ENCODE measurements at regions not wholly inside any gene's neighbourhood (a gene's known extent, or its start where the extent isn't known, plus 50 kb on each side); places are given as distances from the start of the nearest gene placed in this dataset.

- TF ChIP-seq CTCF (IDR thresholded peaks at IDR 0.05), result no peak
- no peak for TF ChIP-seq EZH2 (IDR thresholded peaks at IDR 0.05; ENCODE audit: borderline replicate concordance, insufficient read depth, low read depth, low read length, poor library complexity, severe bottlenecking)
- no peak overlapping the region for H3K9ac ChIP-seq (ENCODE audit: low read length)
- H3K27ac ChIP-seq (ENCODE audit: low read length in 2 of 2), result no peak overlapping the region
- H3K36me3 ChIP-seq (replicated peaks in 1 of 2; ENCODE audit: control extremely low read depth in 1 of 2, control insufficient read depth in 1 of 2, extremely low read depth in 1 of 2, insufficient read depth in 2 of 2, low read length in 1 of 2), result no peaks in the 10 kb centered on the region
- Mint-ChIP-seq H3K4me3 (no peak overlapping the region), H3K27me3 (peaks cover 38% of the 10 kb centered on the region), H3K4me1 (no peaks in the 10 kb centered on the region), H3K9me3 (ENCODE audit: insufficient read depth) (peaks cover 2% of the 10 kb centered on the region), H3K27ac (no peak overlapping the region)
- no peaks in the 10 kb centered on the region for H3K4me1 ChIP-seq (ENCODE audit: control insufficient read depth in 2 of 2, insufficient read depth in 2 of 2, low read length in 2 of 2)
- ChIA-PET POLR2A (no interaction called here), CTCF (no interaction called here)
- no peak for ATAC-seq (ENCODE audit: low read depth)
- H3K4me2 ChIP-seq (replicated peaks; ENCODE audit: low read depth, low read length, poor library complexity, severe bottlenecking), result no peak overlapping the region
- no peak overlapping the region for H2AFZ ChIP-seq (ENCODE audit: insufficient read depth, low read depth, low read length, poor library complexity, severe bottlenecking)
- H4K20me1 ChIP-seq (ENCODE audit: control insufficient read depth, insufficient read depth, low read length, poor library complexity, severe bottlenecking), result no peaks in the 10 kb centered on the region
- intact Hi-C loops (cut with micrococcal nuclease), result no loop called here
- H3K4me3 ChIP-seq (ENCODE audit: control extremely low read depth in 1 of 5, extremely low read depth in 1 of 5, insufficient read depth in 1 of 5, low read depth in 2 of 5, low read length in 4 of 5), result no peak overlapping the region
- peaks cover 0 to 19% (median 6%) of the 10 kb centered on the region in 4 experiments for H3K27me3 ChIP-seq (replicated peaks in 1 of 4; ENCODE audit: control extremely low read depth in 1 of 4, control insufficient read depth in 3 of 4, insufficient read depth in 4 of 4, low read length in 3 of 4)
- 90% methylated on average over 7 of the region's 8 CpGs for WGBS (ENCODE audit: insufficient coverage)
- DNase-seq, result no peak
- H3K9me3 ChIP-seq (ENCODE audit: control extremely low read depth in 1 of 3, control insufficient read depth in 2 of 3, insufficient read depth in 1 of 3, low read length in 2 of 3), result peaks cover 0 to 9% (median 0%) of the 10 kb centered on the region in 3 donors
- H3K79me2 ChIP-seq (ENCODE audit: control insufficient read depth, insufficient read depth, low read length), result no peaks in the 10 kb centered on the region
Measured at GRCh38 chr6:43953794-43954310, 173.4 kb downstream of the MRPL14 start.

GRCh38 chr6:43953256-43953655 is 174.0 kb downstream of the MRPL14 start:
- intact Hi-C loops (cut with micrococcal nuclease), result no loop called here
- Histone ChIP-seq H3K9me3 (ENCODE audit: control extremely low read depth in 1 of 3, control insufficient read depth in 2 of 3, insufficient read depth in 1 of 3, low read length in 2 of 3) (peaks cover 0 to 9% (median 0%) of the 10 kb centered on the region in 3 donors), H3K79me2 (ENCODE audit: control insufficient read depth, insufficient read depth, low read length) (no peaks in the 10 kb centered on the region), H3K36me3 (replicated peaks in 1 of 2; ENCODE audit: control extremely low read depth in 1 of 2, control insufficient read depth in 1 of 2, extremely low read depth in 1 of 2, insufficient read depth in 2 of 2, low read length in 1 of 2) (no peaks in the 10 kb centered on the region), H3K27ac (ENCODE audit: low read length in 2 of 2) (no peak overlapping the region), H2AFZ (ENCODE audit: insufficient read depth, low read depth, low read length, poor library complexity, severe bottlenecking) (no peak overlapping the region), H3K4me2 (replicated peaks; ENCODE audit: low read depth, low read length, poor library complexity, severe bottlenecking) (no peak overlapping the region), H3K4me1 (ENCODE audit: control insufficient read depth in 2 of 2, insufficient read depth in 2 of 2, low read length in 2 of 2) (no peaks in the 10 kb centered on the region), H4K20me1 (ENCODE audit: control insufficient read depth, insufficient read depth, low read length, poor library complexity, severe bottlenecking) (no peaks in the 10 kb centered on the region), H3K9ac (ENCODE audit: low read length) (no peak overlapping the region), H3K27me3 (replicated peaks in 1 of 4; ENCODE audit: control extremely low read depth in 1 of 4, control insufficient read depth in 3 of 4, insufficient read depth in 4 of 4, low read length in 3 of 4) (peaks cover 0 to 19% (median 6%) of the 10 kb centered on the region in 4 experiments), H3K4me3 (ENCODE audit: control extremely low read depth in 1 of 5, extremely low read depth in 1 of 5, insufficient read depth in 1 of 5, low read depth in 2 of 5, low read length in 4 of 5) (no peak overlapping the region)
- H3K4me3 Mint-ChIP-seq, result no peak overlapping the region
- ATAC-seq (ENCODE audit: low read depth) (no peak), DNase-seq (no peak)
- H3K4me1 Mint-ChIP-seq, result no peaks in the 10 kb centered on the region
- ChIA-PET POLR2A (no interaction called here), CTCF (no interaction called here)
- 71% methylated on average over 1 of the region's 2 CpGs for WGBS (ENCODE audit: insufficient coverage)
- H3K27ac Mint-ChIP-seq, result no peak overlapping the region
- H3K9me3 Mint-ChIP-seq (ENCODE audit: insufficient read depth), result peaks cover 2% of the 10 kb centered on the region
- TF ChIP-seq EZH2 (IDR thresholded peaks at IDR 0.05; ENCODE audit: borderline replicate concordance, insufficient read depth, low read depth, low read length, poor library complexity, severe bottlenecking) (no peak), CTCF (IDR thresholded peaks at IDR 0.05) (no peak)
- peaks cover 32% of the 10 kb centered on the region for H3K27me3 Mint-ChIP-seq

All from B cell (primary cell).